ENCODE measurements at regions not wholly inside any gene's neighbourhood (a gene's known extent, or its start where the extent isn't known, plus 50 kb on each side); places are given as distances from the start of the nearest gene placed in this dataset.
A peak's percentile ranks its signal among the peaks of the same experiment; 100 is the strongest.

DNA sequence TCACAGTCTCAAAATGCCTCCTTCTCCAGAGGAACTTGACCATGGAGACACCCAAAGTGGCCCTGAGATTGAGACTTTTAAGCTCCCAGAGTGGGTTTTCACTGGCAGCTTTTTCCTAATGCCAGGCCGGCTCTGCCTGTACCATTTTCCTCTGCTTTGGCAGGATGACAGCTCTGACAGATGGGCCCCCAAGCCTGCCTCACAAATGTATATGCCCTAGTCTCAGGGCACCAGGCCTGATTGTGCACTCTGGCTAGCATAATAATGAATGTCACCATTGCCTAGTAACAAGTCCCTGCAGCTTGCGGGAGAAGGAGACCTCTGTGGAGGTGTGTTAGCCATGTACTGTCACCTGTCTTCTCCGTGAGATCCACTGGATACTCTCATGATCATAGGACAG is 772.8 kb upstream of the TSPY4 start:
- no peak for DNase-seq

DNA sequence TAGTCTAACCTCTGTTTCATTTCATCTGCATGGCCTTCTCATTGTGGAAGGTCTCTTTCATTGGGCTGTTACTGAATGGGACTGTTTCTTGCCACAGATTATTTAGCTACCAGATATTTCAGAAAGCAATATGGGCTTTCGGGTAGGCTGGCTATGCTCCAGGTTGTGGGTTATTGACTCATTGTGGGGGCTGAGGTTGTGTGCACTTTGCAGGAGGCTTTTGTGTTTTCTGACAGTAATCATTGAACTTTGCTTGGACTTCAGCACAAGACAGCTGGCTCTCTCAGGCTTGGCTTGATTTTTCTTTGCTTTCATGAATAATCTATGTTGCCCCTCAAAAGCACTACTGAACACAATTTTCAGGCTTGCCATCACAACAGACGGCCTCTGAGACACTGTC is 771.1 kb upstream of the TSPY4 start:
- no peak for DNase-seq

DNA sequence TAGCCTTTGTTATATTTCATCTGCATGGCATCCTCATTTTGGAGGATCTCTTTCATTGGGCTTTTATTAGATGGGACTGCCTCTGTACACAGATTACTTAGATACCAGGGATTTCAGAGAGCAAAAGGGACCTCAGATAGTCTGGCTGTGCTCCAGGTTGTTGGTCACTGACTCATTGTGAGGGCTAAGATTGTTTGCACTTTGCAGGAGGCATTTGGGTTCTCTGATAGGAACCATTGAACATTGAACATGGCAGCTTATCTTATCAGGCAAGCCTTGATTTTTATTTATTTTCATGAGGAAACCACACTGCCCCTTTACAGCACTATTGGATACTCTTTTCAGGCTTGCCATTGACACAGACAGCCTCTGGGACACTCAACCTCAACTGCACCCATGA is 766.9 kb upstream of the TSPY4 start:
- DNase-seq = no peak

DNA sequence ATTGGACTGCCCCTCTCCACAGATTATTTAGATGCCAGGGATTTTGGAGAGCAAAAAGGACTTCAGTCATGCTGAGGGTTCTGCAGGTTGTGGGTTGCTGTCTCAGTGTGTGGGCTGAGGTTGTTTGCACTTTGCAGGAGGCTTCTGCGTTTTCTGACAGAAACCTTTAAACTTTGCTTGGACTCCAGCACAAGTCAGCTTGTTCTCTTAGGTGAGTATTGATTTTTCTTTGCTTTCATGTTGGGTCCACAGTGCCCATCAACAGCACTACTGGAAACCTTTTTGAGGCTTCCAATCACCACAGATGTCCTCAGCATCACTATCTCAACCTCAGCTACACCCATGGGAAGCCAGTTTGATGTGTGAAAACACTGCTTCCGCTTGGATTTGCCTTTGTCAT is 764.3 kb upstream of the TSPY4 start:
- no peak for DNase-seq

GRCh38 chrY:8582277-8582850 is 754.9 kb upstream of the TSPY4 start:
- DNase-seq = no peak

- no peak for DNase-seq
Measured at GRCh38 chrY:8583191-8583590, 754.1 kb upstream of the TSPY4 start.

- no peak for DNase-seq
Measured at GRCh38 chrY:8590641-8591040, 746.6 kb upstream of the TSPY4 start.

- DNase-seq = no peak
Measured at GRCh38 chrY:8591821-8592516, 745.3 kb upstream of the TSPY4 start.

- no peak for DNase-seq
Measured at GRCh38 chrY:8594657-8595056, 742.6 kb upstream of the TSPY4 start.

GRCh38 chrY:8599141-8599540 is 738.1 kb upstream of the TSPY4 start:
- DNase-seq = no peak

- DNase-seq = no peak
Measured at GRCh38 chrY:8610620-8611019, 726.6 kb upstream of the TSPY4 start.

GRCh38 chrY:8611815-8612214 is 725.4 kb upstream of the TSPY4 start:
- no peak for DNase-seq

GRCh38 chrY:8618302-8618701 is 719.0 kb upstream of the TSPY4 start:
- DNase-seq = no peak

- no peak for DNase-seq
Measured at GRCh38 chrY:8622156-8622555, 715.1 kb upstream of the TSPY4 start.

GRCh38 chrY:8622856-8623255 is 714.4 kb upstream of the TSPY4 start:
- DNase-seq = no peak

GRCh38 chrY:8629636-8630035 is 707.6 kb upstream of the TSPY4 start:
- DNase-seq = no peak

DNA sequence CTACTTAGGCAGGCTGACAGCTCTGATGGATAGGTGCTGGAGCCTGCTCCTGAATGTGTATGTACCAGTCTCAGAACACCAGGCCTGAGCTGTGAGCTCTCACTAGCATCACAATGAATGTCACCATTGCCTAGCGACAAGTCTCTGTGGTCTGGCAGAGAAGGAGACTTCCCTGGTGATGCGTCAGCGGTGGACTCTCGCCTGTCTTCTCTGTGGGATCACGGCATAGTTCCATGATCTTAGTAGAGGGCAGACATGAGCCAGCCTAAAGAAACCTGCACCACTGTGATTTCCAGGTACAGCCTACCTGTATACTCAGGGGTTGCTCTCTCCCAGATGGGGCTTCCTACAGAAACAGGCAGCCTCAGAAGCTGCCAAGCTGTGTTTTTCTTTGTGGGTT is 699.2 kb upstream of the TSPY4 start:
- DNase-seq = no peak

- no peak for DNase-seq
Measured at GRCh38 chrY:8644926-8645325, 692.3 kb upstream of the TSPY4 start.

- no peak for DNase-seq
Measured at GRCh38 chrY:8652445-8652844, 684.8 kb upstream of the TSPY4 start.

- DNase-seq = no peak
Measured at GRCh38 chrY:8655017-8655416, 682.2 kb upstream of the TSPY4 start.

DNA sequence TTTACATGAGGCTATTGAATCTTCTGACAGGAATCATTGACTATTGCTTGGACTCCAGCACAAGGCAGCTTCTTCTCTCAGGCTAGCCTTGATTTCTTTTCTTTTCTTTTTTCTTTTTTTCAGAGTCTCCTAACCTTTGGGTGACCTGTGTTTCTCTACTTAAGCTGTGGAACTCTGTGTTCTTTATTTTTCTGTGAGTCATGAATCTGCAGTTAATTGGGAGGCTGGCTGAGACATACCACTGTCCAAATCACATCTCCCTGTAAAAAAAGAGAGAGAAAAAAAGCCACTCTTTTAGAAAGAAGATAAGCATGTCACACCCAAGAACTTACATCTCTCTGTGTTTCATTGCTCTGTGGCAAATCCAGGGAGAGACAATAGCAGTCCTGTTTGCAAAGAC is 681.2 kb upstream of the TSPY4 start:
- no peak for DNase-seq

DNA sequence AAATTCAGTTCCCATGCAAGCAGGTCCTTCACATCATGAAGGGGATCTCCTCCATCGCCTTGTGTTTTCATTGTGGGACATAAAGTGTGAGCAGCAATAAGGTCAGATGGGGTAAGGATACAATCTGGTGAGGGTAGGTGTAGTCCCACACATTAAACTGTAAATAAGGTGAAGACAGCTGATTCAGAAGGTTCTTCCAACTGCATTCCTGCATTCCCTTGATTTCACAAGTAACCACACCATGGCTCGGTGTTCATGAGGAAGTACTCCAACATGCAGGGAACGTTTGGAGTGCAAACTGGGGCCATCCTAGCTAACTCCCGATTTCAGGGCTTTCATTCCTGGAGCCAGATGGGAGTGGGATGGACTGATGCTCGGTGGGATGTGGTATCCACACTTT is 680.7 kb upstream of the TSPY4 start:
- no peak for DNase-seq

- DNase-seq = peak in 1 of 2 experiments; percentile 0
Measured at GRCh38 chrY:8659721-8660120, 677.5 kb upstream of the TSPY4 start.

DNA sequence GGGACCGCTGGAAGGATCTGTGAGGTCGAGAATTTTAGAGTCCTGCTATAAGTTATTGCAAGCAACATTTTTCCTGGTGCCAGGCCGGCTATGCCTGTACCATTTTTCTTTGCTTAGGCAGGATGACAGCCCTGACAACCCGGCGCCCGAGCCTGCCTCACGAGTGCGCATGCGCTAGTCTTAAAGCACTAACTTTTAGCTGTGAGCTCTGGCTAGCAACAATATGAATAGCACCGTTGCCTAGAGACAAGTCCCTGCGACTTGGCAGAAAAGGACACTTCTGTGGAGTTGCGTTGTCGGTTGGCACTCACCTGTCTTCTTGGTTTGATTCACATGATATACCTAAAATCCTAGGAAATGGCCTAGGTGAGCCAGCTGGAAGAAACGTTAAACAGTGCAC is 663.4 kb upstream of the TSPY4 start:
- peak in 1 of 2 experiments; percentile 8 for DNase-seq

- DNase-seq = no peak
Measured at GRCh38 chrY:8677336-8677935, 659.8 kb upstream of the TSPY4 start.

Measured in NCI-H526 (cell line).